ENCODE measurements at regions not wholly inside any gene's neighbourhood (a gene's known extent, or its start where the extent isn't known, plus 50 kb on each side); places are given as distances from the start of the nearest gene placed in this dataset.
"Not testable (repeated sequence)": the region's sequence is repeated elsewhere in the genome, so short reads cannot be mapped to it uniquely, and the experiment has no call there.

DNA sequence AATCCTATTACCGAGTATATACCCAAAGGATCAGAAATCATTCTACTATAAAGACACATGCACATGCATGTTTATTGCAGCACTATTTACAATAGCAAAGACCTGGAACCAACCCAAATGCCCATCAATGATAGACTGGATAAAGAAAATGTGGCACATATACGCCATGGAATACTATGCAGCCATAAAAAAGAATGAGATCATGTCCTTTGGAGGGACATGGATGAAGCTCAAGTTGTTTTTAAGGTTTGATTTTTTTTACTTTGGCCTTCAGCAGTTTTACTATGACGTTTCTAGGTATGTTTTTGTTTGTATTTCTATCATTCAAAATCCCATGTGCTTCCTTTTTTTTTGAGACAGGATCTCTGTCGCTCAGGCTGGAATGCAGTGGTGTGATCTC is 265.8 kb downstream of the SETD4 start:
- not testable (repeated sequence) for TF ChIP-seq ESRRG, OSR1, SNAI2, ZNF70, ZNF8, CSDC2 (CRISPR knock-in tag; IDR thresholded peaks at IDR 0.05)
- TF ChIP-seq, protein P1, sequence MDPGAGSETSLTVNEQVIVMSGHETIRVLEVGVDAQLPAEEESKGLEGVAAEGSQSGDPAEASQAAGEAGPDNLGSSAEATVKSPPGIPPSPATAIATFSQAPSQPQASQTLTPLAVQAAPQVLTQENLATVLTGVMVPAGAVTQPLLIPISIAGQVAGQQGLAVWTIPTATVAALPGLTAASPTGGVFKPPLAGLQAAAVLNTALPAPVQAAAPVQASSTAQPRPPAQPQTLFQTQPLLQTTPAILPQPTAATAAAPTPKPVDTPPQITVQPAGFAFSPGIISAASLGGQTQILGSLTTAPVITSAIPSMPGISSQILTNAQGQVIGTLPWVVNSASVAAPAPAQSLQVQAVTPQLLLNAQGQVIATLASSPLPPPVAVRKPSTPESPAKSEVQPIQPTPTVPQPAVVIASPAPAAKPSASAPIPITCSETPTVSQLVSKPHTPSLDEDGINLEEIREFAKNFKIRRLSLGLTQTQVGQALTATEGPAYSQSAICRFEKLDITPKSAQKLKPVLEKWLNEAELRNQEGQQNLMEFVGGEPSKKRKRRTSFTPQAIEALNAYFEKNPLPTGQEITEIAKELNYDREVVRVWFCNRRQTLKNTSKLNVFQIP (CRISPR knock-in tag; IDR thresholded peaks at IDR 0.05; ENCODE audit: borderline replicate concordance, low read depth): not testable (repeated sequence)
- TF ChIP-seq, protein P2, sequence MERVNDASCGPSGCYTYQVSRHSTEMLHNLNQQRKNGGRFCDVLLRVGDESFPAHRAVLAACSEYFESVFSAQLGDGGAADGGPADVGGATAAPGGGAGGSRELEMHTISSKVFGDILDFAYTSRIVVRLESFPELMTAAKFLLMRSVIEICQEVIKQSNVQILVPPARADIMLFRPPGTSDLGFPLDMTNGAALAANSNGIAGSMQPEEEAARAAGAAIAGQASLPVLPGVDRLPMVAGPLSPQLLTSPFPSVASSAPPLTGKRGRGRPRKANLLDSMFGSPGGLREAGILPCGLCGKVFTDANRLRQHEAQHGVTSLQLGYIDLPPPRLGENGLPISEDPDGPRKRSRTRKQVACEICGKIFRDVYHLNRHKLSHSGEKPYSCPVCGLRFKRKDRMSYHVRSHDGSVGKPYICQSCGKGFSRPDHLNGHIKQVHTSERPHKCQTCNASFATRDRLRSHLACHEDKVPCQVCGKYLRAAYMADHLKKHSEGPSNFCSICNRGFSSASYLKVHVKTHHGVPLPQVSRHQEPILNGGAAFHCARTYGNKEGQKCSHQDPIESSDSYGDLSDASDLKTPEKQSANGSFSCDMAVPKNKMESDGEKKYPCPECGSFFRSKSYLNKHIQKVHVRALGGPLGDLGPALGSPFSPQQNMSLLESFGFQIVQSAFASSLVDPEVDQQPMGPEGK (CRISPR knock-in tag; IDR thresholded peaks at IDR 0.05; ENCODE audit: borderline replicate concordance): not testable (repeated sequence)

All from SK-N-SH treated with all-trans-retinoic acid at 6 μM for 48 hours (cell line).